B cell (primary cell): ENCODE measurements at regions not wholly inside any gene's neighbourhood (a gene's known extent, or its start where the extent isn't known, plus 50 kb on each side); places are given as distances from the start of the nearest gene placed in this dataset.

Experiments
- EZH2 ChIP-seq: IDR thresholded peaks from 2 replicates; pipeline ENCODE4 v1.6.1; 2012; ENCODE audit warnings: borderline replicate concordance, low read depth, mild to moderate bottlenecking, moderate library complexity, low read length; ENCODE audit not compliant: insufficient read depth, poor library complexity, severe bottlenecking
- TF ChIP-seq, protein P1 (sequence below): fragments of 200-600 bp; IDR thresholded peaks from one replicate; pipeline ENCODE4 v1.8.0; 2022; ENCODE audit warnings: antibody characterized with exemption, mild to moderate bottlenecking

DNA sequence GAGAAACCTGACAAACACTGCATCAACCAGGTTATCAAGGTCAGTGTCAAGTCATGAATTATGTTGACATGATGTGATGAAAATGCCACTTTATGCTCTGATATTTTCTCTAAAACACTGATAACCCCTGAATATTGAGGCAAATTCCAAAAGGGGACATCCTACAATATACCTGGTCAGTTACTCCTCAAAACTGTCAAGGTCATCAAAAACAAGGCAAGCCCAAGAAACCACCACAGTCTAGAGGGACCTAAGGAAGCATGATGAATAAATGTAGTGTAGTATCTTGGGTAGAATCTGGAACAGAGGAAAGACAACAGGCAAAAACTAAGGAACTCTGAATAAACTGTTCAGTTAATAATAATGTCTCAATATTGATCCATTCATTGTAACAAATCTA, 275.3 kb upstream of the THRB start:
- TF ChIP-seq, protein P1, sequence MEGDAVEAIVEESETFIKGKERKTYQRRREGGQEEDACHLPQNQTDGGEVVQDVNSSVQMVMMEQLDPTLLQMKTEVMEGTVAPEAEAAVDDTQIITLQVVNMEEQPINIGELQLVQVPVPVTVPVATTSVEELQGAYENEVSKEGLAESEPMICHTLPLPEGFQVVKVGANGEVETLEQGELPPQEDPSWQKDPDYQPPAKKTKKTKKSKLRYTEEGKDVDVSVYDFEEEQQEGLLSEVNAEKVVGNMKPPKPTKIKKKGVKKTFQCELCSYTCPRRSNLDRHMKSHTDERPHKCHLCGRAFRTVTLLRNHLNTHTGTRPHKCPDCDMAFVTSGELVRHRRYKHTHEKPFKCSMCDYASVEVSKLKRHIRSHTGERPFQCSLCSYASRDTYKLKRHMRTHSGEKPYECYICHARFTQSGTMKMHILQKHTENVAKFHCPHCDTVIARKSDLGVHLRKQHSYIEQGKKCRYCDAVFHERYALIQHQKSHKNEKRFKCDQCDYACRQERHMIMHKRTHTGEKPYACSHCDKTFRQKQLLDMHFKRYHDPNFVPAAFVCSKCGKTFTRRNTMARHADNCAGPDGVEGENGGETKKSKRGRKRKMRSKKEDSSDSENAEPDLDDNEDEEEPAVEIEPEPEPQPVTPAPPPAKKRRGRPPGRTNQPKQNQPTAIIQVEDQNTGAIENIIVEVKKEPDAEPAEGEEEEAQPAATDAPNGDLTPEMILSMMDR = no peak
- no peak for TF ChIP-seq EZH2
